22Rv1 (cell line): ENCODE measurements at regions not wholly inside any gene's neighbourhood (a gene's known extent, or its start where the extent isn't known, plus 50 kb on each side); places are given as distances from the start of the nearest gene placed in this dataset.
"Not testable (repeated sequence)": the region's sequence is repeated elsewhere in the genome, so short reads cannot be mapped to it uniquely, and the experiment has no call there.

Experiments
- ZFX ChIP-seq: fragments of 450-650 bp; IDR thresholded peaks from 2 replicates; pipeline ENCODE4 v1.6.1; 2017; ENCODE audit warnings: antibody characterized with exemption, borderline replicate concordance
- TF ChIP-seq, protein P1 (sequence below): fragments of 450-650 bp; IDR thresholded peaks from 2 replicates; pipeline ENCODE4 v1.5.1; 2017; ENCODE audit warnings: mild to moderate bottlenecking

GRCh38 chr1:148304935-148305334, 152.9 kb upstream of the NBPF11 start:
- not testable (repeated sequence) for TF ChIP-seq ZFX
- TF ChIP-seq, protein P1, sequence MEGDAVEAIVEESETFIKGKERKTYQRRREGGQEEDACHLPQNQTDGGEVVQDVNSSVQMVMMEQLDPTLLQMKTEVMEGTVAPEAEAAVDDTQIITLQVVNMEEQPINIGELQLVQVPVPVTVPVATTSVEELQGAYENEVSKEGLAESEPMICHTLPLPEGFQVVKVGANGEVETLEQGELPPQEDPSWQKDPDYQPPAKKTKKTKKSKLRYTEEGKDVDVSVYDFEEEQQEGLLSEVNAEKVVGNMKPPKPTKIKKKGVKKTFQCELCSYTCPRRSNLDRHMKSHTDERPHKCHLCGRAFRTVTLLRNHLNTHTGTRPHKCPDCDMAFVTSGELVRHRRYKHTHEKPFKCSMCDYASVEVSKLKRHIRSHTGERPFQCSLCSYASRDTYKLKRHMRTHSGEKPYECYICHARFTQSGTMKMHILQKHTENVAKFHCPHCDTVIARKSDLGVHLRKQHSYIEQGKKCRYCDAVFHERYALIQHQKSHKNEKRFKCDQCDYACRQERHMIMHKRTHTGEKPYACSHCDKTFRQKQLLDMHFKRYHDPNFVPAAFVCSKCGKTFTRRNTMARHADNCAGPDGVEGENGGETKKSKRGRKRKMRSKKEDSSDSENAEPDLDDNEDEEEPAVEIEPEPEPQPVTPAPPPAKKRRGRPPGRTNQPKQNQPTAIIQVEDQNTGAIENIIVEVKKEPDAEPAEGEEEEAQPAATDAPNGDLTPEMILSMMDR = not testable (repeated sequence)
